HG03565 (cell line): ENCODE measurements at regions not wholly inside any gene's neighbourhood (a gene's known extent, or its start where the extent isn't known, plus 50 kb on each side); places are given as distances from the start of the nearest gene placed in this dataset.

ENCODE experiments used
- ATAC-seq: cut with Tn5 transposase; IDR thresholded peaks from one replicate; pipeline ENCODE4 v1.9.1; 2021; ENCODE audit warnings: mild to moderate bottlenecking, moderate library complexity; ENCODE audit not compliant: unreplicated experiment

GRCh38 chr5:152271420-152271819 lies 133.7 kb downstream of the NMUR2 start:
- ATAC-seq, result no peak

- ATAC-seq, result no peak
These were observed 135.0 kb downstream of the NMUR2 start for GRCh38 chr5:152270096-152270495.

- ATAC-seq, result no peak
These were observed 135.5 kb downstream of the NMUR2 start for GRCh38 chr5:152269533-152269932.

- ATAC-seq, result no peak
These were observed 140.3 kb downstream of the NMUR2 start for GRCh38 chr5:152264645-152265254.

- ATAC-seq, result no peak
These were observed 142.4 kb downstream of the NMUR2 start for GRCh38 chr5:152262667-152263066.

- no peak for ATAC-seq
These were observed 144.1 kb downstream of the NMUR2 start for GRCh38 chr5:152260940-152261339.

- ATAC-seq, result no peak
These were observed 145.4 kb downstream of the NMUR2 start for GRCh38 chr5:152259702-152260101.

- no peak for ATAC-seq
These were observed 148.5 kb downstream of the NMUR2 start for GRCh38 chr5:152256580-152256979.

- ATAC-seq, result no peak
These were observed 149.7 kb downstream of the NMUR2 start for GRCh38 chr5:152255411-152255810.

- ATAC-seq, result no peak
These were observed 157.2 kb downstream of the NMUR2 start for GRCh38 chr5:152247850-152248385.

- ATAC-seq, result no peak
These were observed 158.7 kb downstream of the NMUR2 start for GRCh38 chr5:152246401-152246800.

GRCh38 chr5:152237531-152237930 lies 167.5 kb downstream of the NMUR2 start:
- ATAC-seq, result no peak

GRCh38 chr5:152226191-152226590 lies 178.9 kb downstream of the NMUR2 start:
- no peak for ATAC-seq

GRCh38 chr5:152221721-152222629 lies 183.1 kb downstream of the NMUR2 start:
- ATAC-seq, result no peak

GRCh38 chr5:152218694-152219093 lies 186.4 kb downstream of the NMUR2 start:
- no peak for ATAC-seq

- ATAC-seq, result no peak
These were observed 199.3 kb downstream of the NMUR2 start for GRCh38 chr5:152205804-152206203.

- no peak for ATAC-seq
These were observed 202.8 kb downstream of the NMUR2 start for GRCh38 chr5:152202321-152202720.

- ATAC-seq, result no peak
These were observed 211.5 kb downstream of the NMUR2 start for GRCh38 chr5:152193391-152194107.

- ATAC-seq, result no peak
These were observed 216.8 kb downstream of the NMUR2 start for GRCh38 chr5:152188251-152188650.

- no peak for ATAC-seq
These were observed 217.4 kb downstream of the NMUR2 start for GRCh38 chr5:152187668-152188067.

GRCh38 chr5:152185547-152186245 lies 219.4 kb downstream of the NMUR2 start:
- ATAC-seq, result no peak
